ENCODE measurements at regions not wholly inside any gene's neighbourhood (a gene's known extent, or its start where the extent isn't known, plus 50 kb on each side); places are given as distances from the start of the nearest gene placed in this dataset.
A peak's percentile ranks its signal among the peaks of the same experiment; 100 is the strongest.

DNA sequence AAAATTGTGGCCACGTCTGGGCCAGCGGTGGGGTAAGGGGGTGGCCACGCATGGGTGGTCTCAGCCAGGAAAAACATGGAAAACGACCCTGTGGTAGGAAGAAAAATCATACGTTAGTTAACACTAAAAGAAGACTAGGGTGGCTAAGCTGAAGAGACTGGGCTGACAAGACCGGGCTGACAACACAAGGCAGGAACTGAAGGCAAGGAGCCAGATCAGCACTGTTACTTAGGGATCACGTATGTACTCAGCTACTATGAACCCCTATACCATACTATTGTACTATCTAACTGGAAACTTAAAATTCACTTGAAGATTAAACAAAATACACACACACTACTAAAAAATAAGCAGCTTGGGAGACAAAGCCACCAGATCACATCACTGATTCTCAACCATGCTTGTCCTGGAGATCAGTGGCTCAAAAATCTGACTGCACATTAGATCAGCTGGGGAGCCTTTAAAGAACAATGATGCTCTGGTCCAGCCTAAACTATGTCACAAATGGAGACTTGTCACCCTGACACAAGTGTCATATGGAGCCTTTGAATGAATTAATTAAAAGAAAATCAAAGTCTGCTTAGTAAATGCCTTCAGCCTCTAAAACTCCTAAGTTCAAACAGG lies 442.2 kb downstream of the SHQ1 start:
- DNase-seq (no peak), FAIRE-seq (no peak), ATAC-seq (peak in 2 of 4 donors; percentile 60 to 69)
- H3K4me1 ChIP-seq, result peaks cover 2 to 11% (median 4%) of the 10 kb centered on the region in 3 donors
- no peaks in the 10 kb centered on the region for H3K9me3 ChIP-seq
- TF ChIP-seq, protein P1, sequence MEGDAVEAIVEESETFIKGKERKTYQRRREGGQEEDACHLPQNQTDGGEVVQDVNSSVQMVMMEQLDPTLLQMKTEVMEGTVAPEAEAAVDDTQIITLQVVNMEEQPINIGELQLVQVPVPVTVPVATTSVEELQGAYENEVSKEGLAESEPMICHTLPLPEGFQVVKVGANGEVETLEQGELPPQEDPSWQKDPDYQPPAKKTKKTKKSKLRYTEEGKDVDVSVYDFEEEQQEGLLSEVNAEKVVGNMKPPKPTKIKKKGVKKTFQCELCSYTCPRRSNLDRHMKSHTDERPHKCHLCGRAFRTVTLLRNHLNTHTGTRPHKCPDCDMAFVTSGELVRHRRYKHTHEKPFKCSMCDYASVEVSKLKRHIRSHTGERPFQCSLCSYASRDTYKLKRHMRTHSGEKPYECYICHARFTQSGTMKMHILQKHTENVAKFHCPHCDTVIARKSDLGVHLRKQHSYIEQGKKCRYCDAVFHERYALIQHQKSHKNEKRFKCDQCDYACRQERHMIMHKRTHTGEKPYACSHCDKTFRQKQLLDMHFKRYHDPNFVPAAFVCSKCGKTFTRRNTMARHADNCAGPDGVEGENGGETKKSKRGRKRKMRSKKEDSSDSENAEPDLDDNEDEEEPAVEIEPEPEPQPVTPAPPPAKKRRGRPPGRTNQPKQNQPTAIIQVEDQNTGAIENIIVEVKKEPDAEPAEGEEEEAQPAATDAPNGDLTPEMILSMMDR (IDR thresholded peaks at IDR 0.05), result no peak
- H3K27me3 ChIP-seq, result no peaks in the 10 kb centered on the region
- intact Hi-C loops (cut with DNase I), result no loop called here
- H3K4me3 ChIP-seq, result no peak overlapping the region
- H3K36me3 ChIP-seq, result no peaks in the 10 kb centered on the region
- WGBS, 2 donors, result 48 to 51% methylated on average over 7 of the region's 7 CpGs
- H3K27ac ChIP-seq, result no peak overlapping the region

DNA sequence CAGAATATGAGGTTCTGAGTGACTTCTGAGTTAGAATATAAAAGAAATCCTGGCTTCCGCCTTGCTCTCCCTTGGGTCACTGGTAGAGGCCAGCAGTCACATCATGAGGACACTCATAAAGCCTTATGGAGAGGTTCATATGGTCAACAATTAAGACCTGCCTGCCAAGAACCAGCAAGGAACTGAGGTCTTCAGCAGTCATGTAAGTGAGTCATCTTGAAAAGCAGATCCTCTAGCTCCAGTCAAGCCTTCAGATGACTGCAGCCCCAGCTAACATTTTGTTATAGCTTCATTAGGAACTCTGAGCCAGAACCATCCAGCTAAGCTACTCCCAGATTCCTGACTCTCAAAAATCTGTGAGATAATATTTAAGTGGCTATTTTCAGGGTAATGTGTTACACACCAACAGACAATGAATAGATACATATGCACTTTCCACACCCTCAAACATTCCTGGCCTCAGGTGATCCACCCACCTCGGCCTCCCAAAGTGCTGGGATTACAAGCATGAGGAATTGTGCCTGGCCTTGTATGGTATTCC lies 447.2 kb downstream of the SHQ1 start:
- Histone ChIP-seq H3K4me3 (no peak overlapping the region), H3K9me3 (no peaks in the 10 kb centered on the region), H3K4me1 (peaks cover 0 to 3% (median 0%) of the 10 kb centered on the region in 3 donors), H3K36me3 (no peaks in the 10 kb centered on the region), H3K27ac (no peak overlapping the region), H3K27me3 (no peaks in the 10 kb centered on the region)
- TF ChIP-seq, protein P1 (IDR thresholded peaks at IDR 0.05), result no peak
- DNase-seq (no peak), ATAC-seq (no peak), FAIRE-seq (no peak)
- 95 to 96% methylated on average over 2 of the region's 2 CpGs for WGBS, 2 donors
- intact Hi-C loops (cut with DNase I), result no loop called here

DNA sequence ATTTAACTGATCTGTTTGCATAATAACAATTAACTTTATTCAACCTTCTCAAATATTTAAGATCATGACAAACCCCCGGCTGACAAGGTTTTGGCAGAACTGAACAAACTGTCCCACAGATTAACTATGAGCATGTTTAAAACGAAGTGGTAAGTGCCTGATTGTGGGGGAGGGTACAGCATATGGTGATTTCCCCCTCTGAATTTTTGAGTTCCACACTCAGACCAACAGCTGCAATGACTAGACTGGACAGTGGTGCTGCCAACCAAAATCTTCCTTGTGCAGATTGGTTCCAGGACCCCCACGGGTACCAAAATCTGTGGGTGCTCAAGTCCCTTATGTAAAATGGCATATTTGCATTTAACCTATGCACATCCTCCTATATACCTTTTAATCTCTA lies 449.5 kb downstream of the SHQ1 start:
- intact Hi-C loops (cut with DNase I), result no loop called here
- DNase-seq (no peak), ATAC-seq (no peak), FAIRE-seq (no peak)
- H3K36me3 ChIP-seq, result no peaks in the 10 kb centered on the region
- no peaks in the 10 kb centered on the region for H3K4me1 ChIP-seq
- H3K4me3 ChIP-seq, result no peak overlapping the region
- TF ChIP-seq, protein P1 (IDR thresholded peaks at IDR 0.05), result no peak
- H3K27me3 ChIP-seq, result no peaks in the 10 kb centered on the region
- no peaks in the 10 kb centered on the region for H3K9me3 ChIP-seq
- no peak overlapping the region for H3K27ac ChIP-seq
- 40 to 45% methylated on average over 3 of the region's 3 CpGs for WGBS, 2 donors

DNA sequence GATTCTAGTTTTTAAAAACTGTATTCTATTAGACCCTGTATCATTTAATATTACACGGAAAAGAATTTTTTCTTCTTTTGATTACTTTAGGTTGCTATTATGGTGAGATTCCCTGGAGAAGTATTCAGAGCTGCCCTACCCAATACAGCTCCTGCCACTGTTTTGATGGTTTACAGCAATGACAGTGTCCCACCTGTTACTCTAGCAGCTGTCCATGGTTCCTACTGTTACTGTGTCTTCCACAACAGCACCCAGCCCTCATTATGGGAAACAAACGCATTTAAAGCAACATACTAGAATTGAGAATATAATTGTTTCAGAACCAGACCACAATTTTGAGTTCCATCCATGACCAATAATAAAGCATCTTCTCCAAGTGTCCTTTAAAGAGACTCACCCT lies 450.7 kb downstream of the SHQ1 start:
- peak in 1 of 4 donors; percentile 45 for ATAC-seq
- 77 to 85% methylated on average over 2 of the region's 2 CpGs for WGBS, 2 donors
- Histone ChIP-seq H3K9me3 (no peaks in the 10 kb centered on the region), H3K4me1 (no peaks in the 10 kb centered on the region), H3K27me3 (no peaks in the 10 kb centered on the region), H3K36me3 (no peaks in the 10 kb centered on the region), H3K4me3 (no peak overlapping the region), H3K27ac (no peak overlapping the region)
- intact Hi-C loops (cut with DNase I), result no loop called here
- DNase-seq, result no peak
- TF ChIP-seq, protein P1 (IDR thresholded peaks at IDR 0.05), result no peak
- no peak for FAIRE-seq

DNA sequence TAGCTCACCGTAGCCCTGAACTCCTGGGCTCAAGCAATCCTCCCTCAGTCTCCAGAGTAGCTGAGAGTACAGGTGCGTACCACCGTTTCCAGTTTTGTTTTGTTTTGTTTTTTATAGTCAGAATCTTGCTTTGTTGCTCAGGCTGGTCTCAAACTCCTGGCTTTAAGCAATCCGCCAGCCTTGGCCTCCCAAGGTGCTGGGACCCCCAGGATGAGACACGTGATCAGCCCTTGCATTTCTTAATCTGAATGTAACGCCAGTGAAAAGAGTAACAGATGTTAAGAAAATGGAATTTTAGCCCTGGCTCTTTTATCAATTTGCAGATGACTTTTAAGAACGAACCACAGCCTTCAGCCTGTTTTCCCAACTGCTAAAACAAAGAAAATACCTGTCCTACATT lies 451.3 kb downstream of the SHQ1 start:
- Histone ChIP-seq H3K4me1 (no peaks in the 10 kb centered on the region), H3K27ac (no peak overlapping the region), H3K27me3 (no peaks in the 10 kb centered on the region), H3K9me3 (no peaks in the 10 kb centered on the region), H3K4me3 (no peak overlapping the region), H3K36me3 (no peaks in the 10 kb centered on the region)
- intact Hi-C loops (cut with DNase I), result no loop called here
- TF ChIP-seq, protein P1 (IDR thresholded peaks at IDR 0.05), result no peak
- DNase-seq (no peak), FAIRE-seq (no peak), ATAC-seq (no peak)
- WGBS, 2 donors, result 82 to 85% methylated on average over 7 of the region's 7 CpGs
